CD4-positive, alpha-beta T cell (primary cell): ENCODE measurements at regions not wholly inside any gene's neighbourhood (a gene's known extent, or its start where the extent isn't known, plus 50 kb on each side); places are given as distances from the start of the nearest gene placed in this dataset.

Source experiments
- ATAC-seq: fragments of 200-7000 bp; cut with Tn5 transposase; one replicate; pipeline ENCODE4 v1.10.0; 2022; ENCODE audit warnings: mild to moderate bottlenecking; ENCODE audit not compliant: poor library complexity
- CTCF ChIA-PET: fragments of 350-600 bp; sonication (Branson Sonifier 250); formaldehyde crosslinking; loops from one replicate; lab custom pipeline; 2021; ENCODE audit warnings: antibody characterized with exemption, inconsistent platforms; lab: Charles Lee
- POLR2A ChIA-PET: fragments of 350-600 bp; sonication (Branson Sonifier 250); formaldehyde crosslinking; loops from one replicate; lab custom pipeline; 2021; ENCODE audit warnings: antibody characterized with exemption, inconsistent platforms; lab: Charles Lee
- DNase-seq, 14 experiments: peaks; one replicate each; pipeline ENCODE4 v3.0.0-alpha.2; 2013 to 2020; ENCODE audit warnings: mixed read lengths in 2 of 14
- H3K27ac ChIP-seq, 2 donors: one replicate each; pipeline versions ENCODE4 v1.5.1 to v1.7.0; 2013; ENCODE audit warnings: low read length in 2 of 2, low read depth in 1 of 2, mild to moderate bottlenecking in 1 of 2
- H3K27me3 ChIP-seq, 2 experiments: 1 replicate in 1 of 2; 2 replicates in 1 of 2; pipeline versions ENCODE4 v1.6.1 to v1.7.0; 2013; ENCODE audit warnings: low read length in 2 of 2, control low read depth in 1 of 2, mild to moderate bottlenecking in 1 of 2, moderate library complexity in 1 of 2; ENCODE audit not compliant: insufficient read depth in 2 of 2, control insufficient read depth in 1 of 2
- H3K36me3 ChIP-seq: one replicate; pipeline ENCODE4 v1.6.1; 2013; ENCODE audit warnings: low read length, control low read depth; ENCODE audit not compliant: insufficient read depth
- H3K4me1 ChIP-seq: one replicate; pipeline ENCODE4 v1.6.1; 2013; ENCODE audit warnings: low read length, control low read depth; ENCODE audit not compliant: insufficient read depth
- H3K4me3 ChIP-seq: one replicate; pipeline ENCODE4 v1.5.1; 2013; ENCODE audit warnings: mild to moderate bottlenecking, low read length, moderate library complexity
- H3K9me3 ChIP-seq, 2 experiments: 1 replicate in 1 of 2; 2 replicates in 1 of 2; pipeline versions ENCODE4 v1.6.1 to v1.7.0; 2013; ENCODE audit warnings: low read length in 2 of 2, mild to moderate bottlenecking in 2 of 2, control low read depth in 1 of 2, moderate library complexity in 1 of 2; ENCODE audit not compliant: control insufficient read depth in 1 of 2, insufficient read depth in 1 of 2
- H3K27ac Mint-ChIP-seq: one replicate; pipeline ENCODE4 v1.8.0; 2020; ENCODE audit warnings: mixed read lengths
- H3K27me3 Mint-ChIP-seq: one replicate; pipeline ENCODE4 v1.8.0; 2021; ENCODE audit warnings: mixed read lengths
- H3K36me3 Mint-ChIP-seq: one replicate; pipeline ENCODE4 v1.8.0; 2021; ENCODE audit warnings: low read depth, mixed read lengths
- H3K4me1 Mint-ChIP-seq: one replicate; pipeline ENCODE4 v1.8.0; 2021; ENCODE audit warnings: low read depth, mixed read lengths
- H3K4me3 Mint-ChIP-seq: one replicate; pipeline ENCODE4 v1.8.0; 2020; ENCODE audit warnings: mild to moderate bottlenecking, mixed read lengths
- H3K9me3 Mint-ChIP-seq: one replicate; pipeline ENCODE4 v1.8.0; 2020; ENCODE audit warnings: mixed read lengths
- intact Hi-C, 2 experiments: fragments of 100-400 bp; cut with DNase I in 1 of 2; cut with micrococcal nuclease in 1 of 2; formaldehyde crosslinking; loops; one replicate each; pipeline versions ENCODE4 v1.15.1 to v1.9.0; 2023 to 2025; cut with DNase I, micrococcal nuclease
- TF ChIP-seq, protein P1 (sequence below): fragments of 200-600 bp; IDR thresholded peaks from one replicate; pipeline ENCODE4 v1.8.0; 2022; ENCODE audit warnings: antibody characterized with exemption, mild to moderate bottlenecking

DNA sequence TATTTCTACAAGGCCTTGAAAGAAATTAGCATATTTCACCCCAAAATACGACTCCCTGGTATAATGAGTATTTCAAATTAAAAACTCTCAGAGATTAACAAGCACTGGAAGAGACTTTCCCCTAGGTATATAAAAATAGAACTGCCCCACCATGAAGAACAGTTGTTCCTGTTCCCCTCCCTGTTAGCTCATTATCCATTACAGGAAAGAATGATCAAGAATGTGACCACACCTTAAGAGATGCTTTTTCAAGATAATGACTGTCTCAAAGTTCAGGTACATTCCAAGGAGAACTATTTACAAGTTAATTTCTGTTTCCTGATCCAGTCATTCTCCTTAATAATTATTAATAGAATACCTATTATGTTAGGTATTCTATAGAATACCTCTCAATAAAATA is 1220.6 kb upstream of the CDH2 start:
- no peak overlapping the region for H3K27ac ChIP-seq
- intact Hi-C loops = no loop called here
- H3K27me3 ChIP-seq = no peaks in the 10 kb centered on the region
- Mint-ChIP-seq H3K27ac (no peak overlapping the region), H3K9me3 (peaks cover 10% of the 10 kb centered on the region), H3K4me3 (no peak overlapping the region), H3K27me3 (no peaks in the 10 kb centered on the region), H3K4me1 (no peaks in the 10 kb centered on the region), H3K36me3 (no peaks in the 10 kb centered on the region)
- POLR2A ChIA-PET = no interaction called here
- TF ChIP-seq, protein P1, sequence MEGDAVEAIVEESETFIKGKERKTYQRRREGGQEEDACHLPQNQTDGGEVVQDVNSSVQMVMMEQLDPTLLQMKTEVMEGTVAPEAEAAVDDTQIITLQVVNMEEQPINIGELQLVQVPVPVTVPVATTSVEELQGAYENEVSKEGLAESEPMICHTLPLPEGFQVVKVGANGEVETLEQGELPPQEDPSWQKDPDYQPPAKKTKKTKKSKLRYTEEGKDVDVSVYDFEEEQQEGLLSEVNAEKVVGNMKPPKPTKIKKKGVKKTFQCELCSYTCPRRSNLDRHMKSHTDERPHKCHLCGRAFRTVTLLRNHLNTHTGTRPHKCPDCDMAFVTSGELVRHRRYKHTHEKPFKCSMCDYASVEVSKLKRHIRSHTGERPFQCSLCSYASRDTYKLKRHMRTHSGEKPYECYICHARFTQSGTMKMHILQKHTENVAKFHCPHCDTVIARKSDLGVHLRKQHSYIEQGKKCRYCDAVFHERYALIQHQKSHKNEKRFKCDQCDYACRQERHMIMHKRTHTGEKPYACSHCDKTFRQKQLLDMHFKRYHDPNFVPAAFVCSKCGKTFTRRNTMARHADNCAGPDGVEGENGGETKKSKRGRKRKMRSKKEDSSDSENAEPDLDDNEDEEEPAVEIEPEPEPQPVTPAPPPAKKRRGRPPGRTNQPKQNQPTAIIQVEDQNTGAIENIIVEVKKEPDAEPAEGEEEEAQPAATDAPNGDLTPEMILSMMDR = no peak
- H3K9me3 ChIP-seq = peaks cover 0 to 13% of the 10 kb centered on the region in 2 experiments
- H3K4me1 ChIP-seq = no peaks in the 10 kb centered on the region
- DNase-seq (no peak), ATAC-seq (no peak)
- H3K36me3 ChIP-seq = no peaks in the 10 kb centered on the region
- H3K4me3 ChIP-seq = no peak overlapping the region
- CTCF ChIA-PET = no interaction called here

DNA sequence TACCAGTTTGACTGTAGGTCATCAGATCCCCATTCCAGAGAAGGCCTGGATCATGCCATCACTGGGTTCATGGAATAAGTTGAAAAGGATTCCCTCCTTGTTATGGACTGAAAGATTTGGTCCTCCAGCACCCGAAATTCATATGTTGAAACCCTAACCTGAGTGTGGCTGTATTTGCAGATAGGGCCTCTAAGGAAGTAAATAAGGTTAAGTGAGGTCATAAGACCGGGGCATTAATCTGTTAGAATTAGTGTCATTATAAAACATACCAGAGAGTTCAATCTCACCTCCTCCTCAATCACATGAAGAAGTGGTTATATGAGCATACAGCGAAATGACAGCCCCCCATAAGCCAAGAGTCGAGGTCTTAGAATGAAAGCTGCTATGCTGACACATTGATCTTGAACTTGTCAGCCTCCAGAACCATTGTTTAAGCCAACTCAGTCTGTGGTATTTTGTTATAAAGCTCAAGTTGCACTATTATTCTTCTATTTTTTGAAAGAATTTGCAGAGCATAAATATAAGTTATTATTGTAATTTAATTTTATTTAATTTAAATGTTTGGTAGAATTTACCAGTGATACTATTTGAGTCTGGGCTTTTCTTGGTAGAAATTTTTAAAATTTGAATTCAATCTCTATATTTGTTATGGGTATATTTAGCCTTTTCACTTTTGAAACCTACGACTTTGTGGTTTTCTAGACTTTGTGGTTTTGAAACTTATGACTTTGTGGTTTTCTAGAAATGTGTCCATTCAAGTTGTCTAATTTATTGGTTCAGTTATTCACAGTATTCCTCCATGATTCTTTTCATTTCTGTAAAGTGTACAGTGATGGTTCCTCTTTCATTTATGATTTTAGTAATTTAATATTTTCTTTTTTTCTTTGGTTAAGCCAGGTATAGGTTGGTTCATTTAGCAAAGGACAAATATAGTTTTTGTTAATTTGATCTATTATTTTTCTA is 1206.7 kb upstream of the CDH2 start:
- ChIA-PET CTCF (no interaction called here), POLR2A (no interaction called here)
- DNase-seq = no peak
- Histone ChIP-seq H3K36me3 (no peaks in the 10 kb centered on the region), H3K27me3 (no peaks in the 10 kb centered on the region), H3K4me3 (no peak overlapping the region), H3K9me3 (no peaks in the 10 kb centered on the region), H3K27ac (no peak overlapping the region), H3K4me1 (no peaks in the 10 kb centered on the region)
- H3K36me3 Mint-ChIP-seq = no peaks in the 10 kb centered on the region
- no peak overlapping the region for H3K4me3 Mint-ChIP-seq
- TF ChIP-seq, protein P1 = no peak
- no peaks in the 10 kb centered on the region for H3K4me1 Mint-ChIP-seq
- peaks cover 4% of the 10 kb centered on the region for H3K9me3 Mint-ChIP-seq
- no peak for ATAC-seq
- H3K27me3 Mint-ChIP-seq = no peaks in the 10 kb centered on the region
- intact Hi-C loops = no loop called here
- H3K27ac Mint-ChIP-seq = no peak overlapping the region

DNA sequence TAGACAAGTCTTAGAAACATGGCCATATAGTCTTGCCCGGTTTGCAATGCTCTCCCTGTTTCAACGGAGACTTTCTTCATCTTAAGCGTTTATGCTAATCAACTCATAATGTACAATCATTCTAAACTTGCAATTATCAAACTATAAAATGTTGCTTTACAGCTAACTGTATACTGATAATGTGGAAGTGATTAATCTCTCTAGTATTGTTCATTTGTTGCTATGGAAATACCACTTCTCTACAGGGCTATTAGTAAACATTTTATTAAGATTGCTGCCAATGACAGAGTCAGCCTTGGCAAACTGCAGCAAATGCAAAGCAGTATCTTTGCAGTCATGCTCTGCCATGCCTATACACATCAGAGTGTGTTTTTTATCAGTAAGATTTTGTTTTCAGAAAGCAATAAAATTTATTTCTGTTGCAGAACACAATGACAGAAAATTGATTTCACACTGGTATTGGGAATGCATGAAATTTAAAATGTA is 1201.8 kb upstream of the CDH2 start:
- no peaks in the 10 kb centered on the region for H3K27me3 ChIP-seq
- POLR2A ChIA-PET = no interaction called here

More for the DNA sequence above, 1201.8 kb upstream of the CDH2 start:
- peaks cover 3% of the 10 kb centered on the region in 2 experiments for H3K9me3 ChIP-seq
- Mint-ChIP-seq H3K4me3 (no peak overlapping the region), H3K27me3 (no peaks in the 10 kb centered on the region), H3K4me1 (no peaks in the 10 kb centered on the region), H3K9me3 (no peaks in the 10 kb centered on the region), H3K27ac (no peak overlapping the region), H3K36me3 (no peaks in the 10 kb centered on the region)
- no peaks in the 10 kb centered on the region for H3K36me3 ChIP-seq
- no peak for ATAC-seq
- no peak overlapping the region for H3K27ac ChIP-seq
- no peak for DNase-seq
- intact Hi-C loops = no loop called here
- CTCF ChIA-PET = no interaction called here
- H3K4me3 ChIP-seq = no peak overlapping the region
- TF ChIP-seq, protein P1 = no peak
- no peaks in the 10 kb centered on the region for H3K4me1 ChIP-seq
